Kidney epithelial cell (primary cell): ENCODE measurements at regions not wholly inside any gene's neighbourhood (a gene's known extent, or its start where the extent isn't known, plus 50 kb on each side); places are given as distances from the start of the nearest gene placed in this dataset.
"Not testable (repeated sequence)": the region's sequence is repeated elsewhere in the genome, so short reads cannot be mapped to it uniquely, and the experiment has no call there.

Source experiments
- DNase-seq: peaks from one replicate; pipeline ENCODE4 v3.0.0-alpha.2; 2010; ENCODE audit warnings: low read depth
- H3K27me3 ChIP-seq: 2 replicates; pipeline ENCODE4 v1.6.0; 2011; ENCODE audit warnings: low read length; ENCODE audit not compliant: control insufficient read depth, insufficient read depth
- H3K36me3 ChIP-seq: 2 replicates; pipeline ENCODE4 v1.5.1; 2011; ENCODE audit warnings: low read length; ENCODE audit not compliant: control insufficient read depth, insufficient read depth
- H3K4me3 ChIP-seq: 2 replicates; pipeline ENCODE4 v1.5.1; 2011; ENCODE audit warnings: low read depth, mild to moderate bottlenecking, control low read depth, low read length
- TF ChIP-seq, protein P1 (sequence below): IDR thresholded peaks from 2 replicates; pipeline ENCODE4 v1.5.1; 2011; ENCODE audit warnings: mild to moderate bottlenecking, moderate library complexity, low read length, control low read depth, inconsistent platforms; ENCODE audit not compliant: insufficient read depth, poor library complexity, severe bottlenecking

- DNase-seq: no peak
Observed at GRCh38 chr16:73955702-73956101, 340.9 kb upstream of the PSMD7 start.

GRCh38 chr16:73955255-73955654, 341.4 kb upstream of the PSMD7 start:
- H3K36me3 ChIP-seq: no peaks in the 10 kb centered on the region
- TF ChIP-seq, protein P1, sequence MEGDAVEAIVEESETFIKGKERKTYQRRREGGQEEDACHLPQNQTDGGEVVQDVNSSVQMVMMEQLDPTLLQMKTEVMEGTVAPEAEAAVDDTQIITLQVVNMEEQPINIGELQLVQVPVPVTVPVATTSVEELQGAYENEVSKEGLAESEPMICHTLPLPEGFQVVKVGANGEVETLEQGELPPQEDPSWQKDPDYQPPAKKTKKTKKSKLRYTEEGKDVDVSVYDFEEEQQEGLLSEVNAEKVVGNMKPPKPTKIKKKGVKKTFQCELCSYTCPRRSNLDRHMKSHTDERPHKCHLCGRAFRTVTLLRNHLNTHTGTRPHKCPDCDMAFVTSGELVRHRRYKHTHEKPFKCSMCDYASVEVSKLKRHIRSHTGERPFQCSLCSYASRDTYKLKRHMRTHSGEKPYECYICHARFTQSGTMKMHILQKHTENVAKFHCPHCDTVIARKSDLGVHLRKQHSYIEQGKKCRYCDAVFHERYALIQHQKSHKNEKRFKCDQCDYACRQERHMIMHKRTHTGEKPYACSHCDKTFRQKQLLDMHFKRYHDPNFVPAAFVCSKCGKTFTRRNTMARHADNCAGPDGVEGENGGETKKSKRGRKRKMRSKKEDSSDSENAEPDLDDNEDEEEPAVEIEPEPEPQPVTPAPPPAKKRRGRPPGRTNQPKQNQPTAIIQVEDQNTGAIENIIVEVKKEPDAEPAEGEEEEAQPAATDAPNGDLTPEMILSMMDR: no peak
- H3K4me3 ChIP-seq: no peak overlapping the region
- no peak for DNase-seq
- H3K27me3 ChIP-seq: no peaks in the 10 kb centered on the region

More at GRCh38 chr16:73955702-73956101, 340.9 kb upstream of the PSMD7 start:
- no peaks in the 10 kb centered on the region for H3K36me3 ChIP-seq
- no peak overlapping the region for H3K4me3 ChIP-seq
- TF ChIP-seq, protein P1: no peak
- no peaks in the 10 kb centered on the region for H3K27me3 ChIP-seq

- Histone ChIP-seq H3K27me3 (no peaks in the 10 kb centered on the region), H3K4me3 (no peak overlapping the region), H3K36me3 (no peaks in the 10 kb centered on the region)
- TF ChIP-seq, protein P1: no peak
- no peak for DNase-seq
Observed at GRCh38 chr16:73951481-73951880, 345.1 kb upstream of the PSMD7 start.

DNA sequence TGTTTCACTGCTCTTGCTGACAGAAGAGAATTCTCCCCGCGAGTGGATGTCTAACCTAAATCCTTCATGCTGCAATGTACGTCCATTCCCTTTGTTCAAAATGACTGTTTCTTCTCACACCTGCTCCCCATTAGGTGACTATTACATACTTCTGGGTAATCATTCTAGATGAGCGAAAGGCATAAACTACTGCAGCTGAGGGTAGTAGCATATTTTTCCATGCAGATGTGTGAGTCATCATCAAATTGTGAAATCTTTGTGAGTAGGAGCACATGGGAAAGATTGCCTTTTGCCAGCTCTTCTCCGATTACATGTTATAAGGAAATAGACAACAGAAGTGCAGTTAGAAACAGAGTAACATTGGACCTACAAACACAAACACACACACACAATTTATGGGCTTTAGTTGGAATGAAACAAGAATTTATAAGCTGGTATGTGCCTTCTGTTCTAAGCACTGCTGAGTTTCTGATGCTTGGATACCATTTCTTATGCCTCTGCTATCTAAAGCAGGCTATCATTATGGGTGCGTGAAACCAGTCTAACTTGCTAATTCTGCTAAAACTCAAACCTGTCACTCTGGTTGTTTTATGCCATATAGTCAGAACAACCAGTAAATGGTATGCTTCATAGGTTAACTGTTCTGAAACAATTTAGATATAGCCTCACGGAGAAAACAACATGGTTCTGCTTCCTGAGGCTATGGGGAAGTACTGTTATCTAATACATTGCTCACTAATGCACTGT, 346.9 kb upstream of the PSMD7 start:
- DNase-seq: peak; percentile 16
- H3K27me3 ChIP-seq: no peaks in the 10 kb centered on the region
- H3K4me3 ChIP-seq: no peak overlapping the region
- TF ChIP-seq, protein P1: no peak
- no peaks in the 10 kb centered on the region for H3K36me3 ChIP-seq

GRCh38 chr16:73945631-73946030, 351.0 kb upstream of the PSMD7 start:
- DNase-seq: no peak
- no peaks in the 10 kb centered on the region for H3K27me3 ChIP-seq
- no peaks in the 10 kb centered on the region for H3K36me3 ChIP-seq
- H3K4me3 ChIP-seq: no peak overlapping the region
- TF ChIP-seq, protein P1: no peak

GRCh38 chr16:73943184-73943583, 353.4 kb upstream of the PSMD7 start:
- not testable (repeated sequence) for H3K36me3 ChIP-seq, H3K4me3 ChIP-seq, DNase-seq, H3K27me3 ChIP-seq

DNA sequence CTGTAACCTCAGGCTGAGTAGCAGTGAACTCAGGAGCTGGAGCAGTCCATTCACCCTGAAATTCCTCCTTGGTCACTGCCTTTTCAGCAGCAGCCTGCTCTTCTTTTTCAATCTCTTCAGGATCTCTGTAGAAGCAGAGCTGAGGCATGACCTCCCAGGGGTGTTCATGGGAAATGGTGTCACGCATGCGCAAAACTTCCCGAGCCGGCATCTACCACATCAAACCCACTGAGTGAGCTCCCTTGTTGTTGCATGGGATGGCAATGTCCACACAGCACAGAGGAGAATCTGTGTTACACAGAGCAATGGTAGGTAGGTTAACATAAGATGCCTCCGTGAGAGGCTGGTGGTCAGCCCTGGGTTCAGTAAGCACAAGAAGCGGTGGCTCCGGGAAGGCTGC, 355.8 kb upstream of the PSMD7 start:
- not testable (repeated sequence) for H3K27me3 ChIP-seq, DNase-seq, H3K4me3 ChIP-seq, H3K36me3 ChIP-seq
